Neural progenitor cell (in vitro differentiated cells): ENCODE measurements at regions not wholly inside any gene's neighbourhood (a gene's known extent, or its start where the extent isn't known, plus 50 kb on each side); places are given as distances from the start of the nearest gene placed in this dataset.

Source experiments
- DNase-seq: peaks from one replicate; pipeline ENCODE4 v3.0.0-alpha.2; 2016; ENCODE audit warnings: low spot score
- H2AFZ ChIP-seq: fragments of 200-600 bp; sonication (generic); replicated peaks from 2 replicates; pipeline ENCODE4 v1.6.1; 2016; ENCODE audit warnings: antibody characterized with exemption
- H3F3A ChIP-seq: fragments of 200-600 bp; sonication (generic); 2 replicates; pipeline ENCODE4 v1.6.1; 2016; ENCODE audit warnings: antibody characterized with exemption, low read depth
- H3K27ac ChIP-seq: fragments of 200-600 bp; sonication (generic); 2 replicates; pipeline ENCODE4 v1.5.1; 2016; ENCODE audit warnings: mild to moderate bottlenecking
- H3K27me3 ChIP-seq: fragments of 200-600 bp; sonication (generic); 2 replicates; pipeline ENCODE4 v1.6.1; 2016; ENCODE audit warnings: mild to moderate bottlenecking, moderate library complexity
- H3K36me3 ChIP-seq: fragments of 200-600 bp; sonication (generic); 2 replicates; pipeline ENCODE4 v1.5.1; 2016
- H3K4me1 ChIP-seq: fragments of 200-600 bp; sonication (generic); 2 replicates; pipeline ENCODE4 v1.6.1; 2016; ENCODE audit warnings: mixed run types
- H3K4me2 ChIP-seq: fragments of 200-600 bp; sonication (generic); 2 replicates; pipeline ENCODE4 v1.6.1; 2016
- H3K4me3 ChIP-seq: fragments of 200-600 bp; sonication (generic); 2 replicates; pipeline ENCODE4 v1.5.1; 2016
- H3K79me2 ChIP-seq: fragments of 200-600 bp; sonication (generic); 2 replicates; pipeline ENCODE4 v1.6.1; 2016; ENCODE audit warnings: low read depth
- H3K9ac ChIP-seq: fragments of 200-600 bp; sonication (generic); 2 replicates; pipeline ENCODE4 v1.6.1; 2016
- H3K9me3 ChIP-seq: fragments of 200-600 bp; sonication (generic); 2 replicates; pipeline ENCODE4 v1.5.1; 2016; ENCODE audit warnings: low read depth
- H4K20me1 ChIP-seq: fragments of 200-600 bp; sonication (generic); 2 replicates; pipeline ENCODE4 v1.6.1; 2016; ENCODE audit warnings: low read depth
- H3K27ac Mint-ChIP-seq: 3 replicates; pipeline ENCODE4 v1.8.0; 2021; ENCODE audit warnings: mixed read lengths
- H3K27me3 Mint-ChIP-seq: 2 replicates; pipeline ENCODE4 v1.8.0; 2022; ENCODE audit warnings: low read depth, mild to moderate bottlenecking, inconsistent platforms, moderate library complexity, mixed read lengths; ENCODE audit not compliant: insufficient read depth
- H3K36me3 Mint-ChIP-seq: 3 replicates; pipeline ENCODE4 v1.8.0; 2021; ENCODE audit warnings: mixed read lengths
- H3K4me1 Mint-ChIP-seq: 3 replicates; pipeline ENCODE4 v1.8.0; 2021; ENCODE audit warnings: mixed read lengths
- H3K4me3 Mint-ChIP-seq: 3 replicates; pipeline ENCODE4 v1.8.0; 2021; ENCODE audit warnings: mild to moderate bottlenecking, moderate library complexity, mixed read lengths
- H3K9me3 Mint-ChIP-seq: 3 replicates; pipeline ENCODE4 v1.8.0; 2020; ENCODE audit warnings: mixed read lengths
- EZH2 ChIP-seq: fragments of 200-600 bp; sonication (generic); IDR thresholded peaks from 2 replicates; pipeline ENCODE4 v1.6.1; 2017; ENCODE audit warnings: antibody characterized with exemption, mild to moderate bottlenecking, moderate library complexity
- EZH2phosphoT487 ChIP-seq: fragments of 200-600 bp; sonication (generic); IDR thresholded peaks from 2 replicates; pipeline ENCODE4 v1.6.1; 2017; ENCODE audit warnings: antibody characterized with exemption
- TF ChIP-seq, protein P1 (sequence below): fragments of 200-600 bp; sonication (generic); IDR thresholded peaks from 2 replicates; pipeline ENCODE4 v1.5.1; 2017; ENCODE audit warnings: antibody characterized with exemption, mild to moderate bottlenecking

DNA sequence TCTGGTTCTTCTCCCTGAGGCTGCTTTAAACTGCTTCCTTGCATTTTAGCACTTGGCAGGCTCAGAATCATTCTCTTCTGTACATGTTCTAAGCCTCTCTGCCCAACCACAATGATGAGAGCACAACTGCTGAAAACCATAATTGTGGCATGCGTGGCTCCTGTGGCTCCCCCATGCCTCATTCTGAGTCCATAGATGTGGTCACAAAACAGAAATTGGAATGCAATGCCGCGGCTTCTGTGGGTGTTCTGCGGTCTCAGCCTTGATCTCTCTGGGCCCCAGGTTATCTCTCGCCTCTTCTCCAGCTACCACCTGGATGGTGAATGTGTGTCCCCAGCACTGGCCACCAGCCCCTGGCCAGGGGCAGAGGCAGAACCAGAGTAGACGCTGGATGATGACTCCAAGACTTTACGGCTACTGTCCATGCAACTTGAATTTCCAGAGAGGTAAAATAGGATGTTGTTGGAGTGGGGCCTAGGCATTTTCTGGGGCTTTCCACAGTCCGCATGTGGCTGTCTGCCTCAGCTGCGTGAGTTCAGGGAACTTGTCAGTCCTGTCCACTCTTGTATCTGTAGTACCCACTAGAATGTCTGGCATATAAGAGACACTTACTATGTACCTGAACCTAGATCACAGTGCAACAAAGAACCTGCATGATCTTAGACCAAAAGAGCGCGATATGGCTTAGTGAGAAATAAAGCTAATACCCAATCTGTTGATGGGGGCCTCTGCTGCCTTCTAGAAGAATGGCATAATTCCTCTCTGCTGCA lies 52.4 kb upstream of the ADRB1 start:
- Mint-ChIP-seq H3K4me1 (peaks cover 13% of the 10 kb centered on the region), H3K27me3 (peaks cover 8% of the 10 kb centered on the region), H3K27ac (no peak overlapping the region), H3K4me3 (no peak overlapping the region), H3K9me3 (peaks cover 11% of the 10 kb centered on the region), H3K36me3 (no peaks in the 10 kb centered on the region)
- Histone ChIP-seq H3K9ac (no peak overlapping the region), H3K4me2 (no peak overlapping the region), H3K27me3 (no peaks in the 10 kb centered on the region), H3K4me3 (no peak overlapping the region), H3K27ac (no peak overlapping the region), H3K4me1 (no peaks in the 10 kb centered on the region), H3K36me3 (no peaks in the 10 kb centered on the region), H3K9me3 (no peaks in the 10 kb centered on the region), H3F3A (no peaks in the 10 kb centered on the region), H4K20me1 (no peaks in the 10 kb centered on the region), H3K79me2 (no peaks in the 10 kb centered on the region), H2AFZ (no peak overlapping the region)
- no peak for DNase-seq
- TF ChIP-seq EZH2 = no peak
- TF ChIP-seq, protein P1, sequence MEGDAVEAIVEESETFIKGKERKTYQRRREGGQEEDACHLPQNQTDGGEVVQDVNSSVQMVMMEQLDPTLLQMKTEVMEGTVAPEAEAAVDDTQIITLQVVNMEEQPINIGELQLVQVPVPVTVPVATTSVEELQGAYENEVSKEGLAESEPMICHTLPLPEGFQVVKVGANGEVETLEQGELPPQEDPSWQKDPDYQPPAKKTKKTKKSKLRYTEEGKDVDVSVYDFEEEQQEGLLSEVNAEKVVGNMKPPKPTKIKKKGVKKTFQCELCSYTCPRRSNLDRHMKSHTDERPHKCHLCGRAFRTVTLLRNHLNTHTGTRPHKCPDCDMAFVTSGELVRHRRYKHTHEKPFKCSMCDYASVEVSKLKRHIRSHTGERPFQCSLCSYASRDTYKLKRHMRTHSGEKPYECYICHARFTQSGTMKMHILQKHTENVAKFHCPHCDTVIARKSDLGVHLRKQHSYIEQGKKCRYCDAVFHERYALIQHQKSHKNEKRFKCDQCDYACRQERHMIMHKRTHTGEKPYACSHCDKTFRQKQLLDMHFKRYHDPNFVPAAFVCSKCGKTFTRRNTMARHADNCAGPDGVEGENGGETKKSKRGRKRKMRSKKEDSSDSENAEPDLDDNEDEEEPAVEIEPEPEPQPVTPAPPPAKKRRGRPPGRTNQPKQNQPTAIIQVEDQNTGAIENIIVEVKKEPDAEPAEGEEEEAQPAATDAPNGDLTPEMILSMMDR = no peak
- TF ChIP-seq EZH2phosphoT487 = no peak

DNA sequence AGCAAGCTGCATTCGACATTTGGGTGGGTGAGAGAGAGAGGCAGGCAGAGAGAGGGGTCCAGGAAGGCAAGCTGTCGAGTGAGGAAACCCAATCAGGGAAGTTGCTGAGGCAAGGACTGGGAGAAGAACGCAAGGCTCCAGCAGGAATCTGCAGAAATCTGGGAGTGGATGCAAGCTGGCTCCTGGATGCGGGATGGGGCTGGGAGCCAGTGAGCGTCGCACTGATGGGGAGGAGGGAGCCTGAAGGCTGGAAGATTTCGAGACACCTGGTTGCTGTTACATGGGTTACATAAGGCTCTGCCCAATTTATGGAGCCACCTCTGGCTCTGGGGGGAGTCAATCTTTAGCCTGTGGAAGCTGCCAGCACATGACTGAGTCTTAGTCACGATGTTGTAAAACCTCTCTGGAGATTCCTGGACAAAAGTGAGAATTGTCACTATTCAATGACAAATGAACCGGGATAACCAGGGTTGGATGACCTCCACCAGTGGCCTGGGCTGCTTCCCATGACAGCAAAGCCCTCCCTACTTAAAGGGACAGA lies 51.1 kb upstream of the ADRB1 start:
- Mint-ChIP-seq H3K9me3 (peaks cover 8% of the 10 kb centered on the region), H3K27me3 (peaks cover 10% of the 10 kb centered on the region), H3K4me3 (no peak overlapping the region), H3K36me3 (no peaks in the 10 kb centered on the region), H3K27ac (no peak overlapping the region), H3K4me1 (peaks cover 13% of the 10 kb centered on the region)
- Histone ChIP-seq H3K9me3 (no peaks in the 10 kb centered on the region), H3K4me1 (no peaks in the 10 kb centered on the region), H3K27me3 (no peaks in the 10 kb centered on the region), H4K20me1 (no peaks in the 10 kb centered on the region), H3K9ac (no peak overlapping the region), H3K4me2 (no peak overlapping the region), H3K79me2 (no peaks in the 10 kb centered on the region), H3K27ac (no peak overlapping the region), H2AFZ (peak overlapping the region; percentile 68), H3K36me3 (no peaks in the 10 kb centered on the region), H3F3A (no peaks in the 10 kb centered on the region), H3K4me3 (no peak overlapping the region)
- TF ChIP-seq, protein P1 = no peak
- TF ChIP-seq EZH2 = no peak
- no peak for TF ChIP-seq EZH2phosphoT487
- no peak for DNase-seq

DNA sequence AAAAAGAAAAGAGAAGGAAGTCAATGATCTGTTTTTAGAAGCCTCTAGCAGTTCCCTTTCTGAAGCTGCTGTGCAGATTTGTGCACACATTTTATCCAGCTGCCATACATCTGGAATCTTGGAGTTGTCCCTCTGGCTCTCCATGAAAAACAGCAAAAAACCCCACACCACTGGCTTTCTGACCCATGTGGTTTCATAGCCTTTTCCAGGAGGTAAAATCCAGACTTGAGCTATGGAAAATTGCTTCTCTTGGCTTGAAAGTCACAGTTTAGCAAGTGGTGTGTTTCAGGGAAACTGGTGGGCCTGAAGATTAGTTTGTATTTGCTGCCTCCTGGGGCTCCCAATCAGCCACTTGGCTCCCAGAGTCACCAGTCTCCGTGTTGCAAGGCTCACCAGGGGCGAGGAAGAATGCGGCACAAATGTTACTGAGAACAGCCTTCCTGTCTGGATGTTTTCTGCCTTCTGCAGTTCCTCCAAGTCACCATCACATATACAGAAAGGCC lies 50.1 kb upstream of the ADRB1 start:
- Histone ChIP-seq H3K36me3 (no peaks in the 10 kb centered on the region), H3F3A (no peaks in the 10 kb centered on the region), H2AFZ (peak overlapping the region; percentile 83), H3K27me3 (no peaks in the 10 kb centered on the region), H3K79me2 (no peaks in the 10 kb centered on the region), H3K9ac (no peak overlapping the region), H3K9me3 (no peaks in the 10 kb centered on the region), H4K20me1 (no peaks in the 10 kb centered on the region), H3K4me3 (no peak overlapping the region), H3K27ac (no peak overlapping the region), H3K4me2 (no peak overlapping the region), H3K4me1 (no peaks in the 10 kb centered on the region)
- H3K27ac Mint-ChIP-seq = no peak overlapping the region
- H3K4me1 Mint-ChIP-seq = peaks cover 13% of the 10 kb centered on the region
- DNase-seq = no peak
- no peak overlapping the region for H3K4me3 Mint-ChIP-seq
- no peaks in the 10 kb centered on the region for H3K36me3 Mint-ChIP-seq
- H3K27me3 Mint-ChIP-seq = peaks cover 10% of the 10 kb centered on the region
- no peaks in the 10 kb centered on the region for H3K9me3 Mint-ChIP-seq
- TF ChIP-seq, protein P1 = no peak
- TF ChIP-seq EZH2phosphoT487 = no peak
- TF ChIP-seq EZH2 = no peak
